ENCODE measurements at regions not wholly inside any gene's neighbourhood (a gene's known extent, or its start where the extent isn't known, plus 50 kb on each side); places are given as distances from the start of the nearest gene placed in this dataset.

DNA sequence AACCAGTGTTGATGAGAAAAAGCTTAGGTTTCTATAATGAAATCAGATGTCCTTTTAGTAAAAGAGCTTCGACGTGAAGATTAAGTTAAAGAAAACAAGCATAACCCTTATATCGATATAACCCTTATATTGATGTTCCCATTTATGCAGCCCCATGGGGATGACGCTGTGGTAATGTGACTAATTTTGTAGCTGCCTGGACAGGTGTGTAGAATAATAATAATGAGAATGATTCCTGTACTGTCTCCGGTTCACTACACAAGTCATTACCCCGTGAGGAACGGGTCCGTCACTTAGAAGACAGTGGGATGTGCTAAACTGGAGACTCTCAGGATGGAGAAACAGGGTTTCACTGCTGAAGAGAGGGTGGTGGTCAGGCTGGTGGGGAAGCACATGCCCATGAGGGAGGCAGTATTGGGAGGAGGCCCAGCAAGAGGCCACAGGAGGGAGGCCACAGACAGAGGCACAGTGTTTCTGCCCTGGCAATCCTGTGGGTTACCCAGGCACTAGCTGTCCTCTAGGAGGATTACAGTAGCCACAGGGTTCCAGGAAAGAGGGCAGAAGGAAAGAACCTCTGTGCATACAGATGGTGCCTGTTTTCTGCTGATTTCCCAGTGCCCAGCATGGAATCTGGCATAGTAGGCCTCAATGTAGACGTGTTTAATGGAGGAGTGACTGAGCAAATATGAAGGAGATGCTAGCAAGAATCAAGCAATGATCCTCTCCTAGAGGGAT, 191.1 kb upstream of the TSC22D2 start:
- H3K27ac Mint-ChIP-seq: no peak overlapping the region
- no peaks in the 10 kb centered on the region for H3K9me3 Mint-ChIP-seq
- no peak overlapping the region for H3K4me3 Mint-ChIP-seq
- no peak for DNase-seq (ENCODE audit: low spot score in 2 of 2)
- peaks cover 8% of the 10 kb centered on the region for H3K4me1 Mint-ChIP-seq
- no peaks in the 10 kb centered on the region for H3K36me3 Mint-ChIP-seq
- ATAC-seq: no peak

DNA sequence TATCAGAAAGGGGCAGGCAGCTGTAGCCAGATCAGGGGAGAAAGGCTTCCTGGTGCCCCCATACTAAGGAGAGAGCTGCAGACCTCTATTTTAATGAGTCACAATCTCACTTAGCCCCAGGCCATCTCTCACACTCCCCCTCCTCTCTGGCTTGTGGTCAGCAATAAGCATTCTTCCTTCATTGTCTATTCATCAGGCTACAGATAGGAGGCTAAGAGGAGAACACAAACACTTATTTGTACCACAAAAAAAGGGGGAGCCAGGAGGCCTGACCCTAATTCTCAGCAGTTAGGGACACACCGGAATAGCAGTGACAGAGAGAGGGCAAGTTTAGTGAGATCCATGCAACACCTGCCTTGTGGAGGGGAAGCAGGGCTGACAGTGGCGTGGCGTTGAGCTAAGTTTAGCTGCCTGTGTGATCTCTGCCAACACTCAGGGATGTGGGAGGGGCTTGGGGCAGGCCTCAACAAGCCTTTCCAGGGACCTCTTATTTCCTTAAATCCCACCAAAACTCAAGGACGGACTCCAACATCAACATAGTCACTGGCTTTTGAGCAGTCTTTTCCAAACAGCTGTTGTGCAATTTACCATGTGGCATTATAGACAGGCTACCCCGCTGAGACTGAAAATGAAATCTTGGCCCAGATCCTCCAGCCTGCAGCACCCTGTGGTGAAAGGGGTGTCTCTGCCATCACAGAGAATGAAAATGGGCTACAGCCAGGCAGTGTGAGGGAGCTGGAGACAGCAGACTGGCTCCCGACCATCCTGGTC, 191.9 kb upstream of the TSC22D2 start:
- no peaks in the 10 kb centered on the region for H3K9me3 Mint-ChIP-seq
- no peak overlapping the region for H3K27ac Mint-ChIP-seq
- H3K4me1 Mint-ChIP-seq: peaks cover 3% of the 10 kb centered on the region
- no peak overlapping the region for H3K4me3 Mint-ChIP-seq
- DNase-seq (ENCODE audit: low spot score in 2 of 2) (no peak), ATAC-seq (peak; percentile 31)
- H3K36me3 Mint-ChIP-seq: no peaks in the 10 kb centered on the region

DNA sequence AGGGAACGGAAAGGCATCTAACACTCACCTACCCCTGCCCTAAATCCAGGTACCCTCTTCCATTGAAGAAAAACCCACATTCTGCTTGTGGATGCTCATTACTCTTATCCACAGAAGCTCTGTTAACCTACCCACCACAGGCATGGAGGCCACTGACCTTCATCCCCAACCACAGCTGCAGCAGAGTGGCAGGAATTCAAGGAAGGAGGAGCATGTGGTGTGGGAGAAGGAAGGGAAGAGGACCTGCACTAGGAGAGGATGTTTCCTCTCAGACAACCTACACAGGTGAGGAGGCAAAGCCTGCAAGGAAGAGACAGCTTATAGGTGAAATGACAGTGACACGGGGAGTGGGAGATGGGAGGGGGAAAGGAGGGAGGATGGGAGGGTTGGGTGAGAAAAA, 192.5 kb upstream of the TSC22D2 start:
- Mint-ChIP-seq H3K36me3 (no peaks in the 10 kb centered on the region), H3K9me3 (no peaks in the 10 kb centered on the region), H3K4me1 (no peaks in the 10 kb centered on the region), H3K27ac (no peak overlapping the region), H3K4me3 (no peak overlapping the region)
- ATAC-seq (no peak), DNase-seq (ENCODE audit: low spot score in 2 of 2) (no peak)

DNA sequence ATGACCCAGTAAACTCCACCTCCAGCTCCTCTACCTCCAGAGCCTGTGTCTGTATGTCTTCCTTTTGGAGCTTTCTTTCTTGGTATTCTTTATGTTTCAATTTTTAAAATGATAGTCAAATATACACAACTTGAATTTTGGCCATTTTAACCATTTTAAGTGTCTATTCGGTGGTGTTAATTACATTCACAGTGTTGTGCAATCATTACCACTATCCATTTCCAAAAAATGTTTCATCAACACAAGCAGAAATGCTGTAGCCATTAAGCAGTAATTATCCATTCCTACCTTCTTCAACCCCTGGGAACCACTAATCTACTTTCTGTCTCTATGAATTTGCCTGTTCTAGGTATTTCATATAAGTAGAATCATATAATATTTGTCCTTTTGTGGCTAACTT, 194.5 kb upstream of the TSC22D2 start:
- H3K4me3 Mint-ChIP-seq: no peak overlapping the region
- no peak overlapping the region for H3K27ac Mint-ChIP-seq
- ATAC-seq (no peak), DNase-seq (ENCODE audit: low spot score in 2 of 2) (no peak)
- no peaks in the 10 kb centered on the region for H3K9me3 Mint-ChIP-seq
- no peaks in the 10 kb centered on the region for H3K36me3 Mint-ChIP-seq
- H3K4me1 Mint-ChIP-seq: no peaks in the 10 kb centered on the region

DNA sequence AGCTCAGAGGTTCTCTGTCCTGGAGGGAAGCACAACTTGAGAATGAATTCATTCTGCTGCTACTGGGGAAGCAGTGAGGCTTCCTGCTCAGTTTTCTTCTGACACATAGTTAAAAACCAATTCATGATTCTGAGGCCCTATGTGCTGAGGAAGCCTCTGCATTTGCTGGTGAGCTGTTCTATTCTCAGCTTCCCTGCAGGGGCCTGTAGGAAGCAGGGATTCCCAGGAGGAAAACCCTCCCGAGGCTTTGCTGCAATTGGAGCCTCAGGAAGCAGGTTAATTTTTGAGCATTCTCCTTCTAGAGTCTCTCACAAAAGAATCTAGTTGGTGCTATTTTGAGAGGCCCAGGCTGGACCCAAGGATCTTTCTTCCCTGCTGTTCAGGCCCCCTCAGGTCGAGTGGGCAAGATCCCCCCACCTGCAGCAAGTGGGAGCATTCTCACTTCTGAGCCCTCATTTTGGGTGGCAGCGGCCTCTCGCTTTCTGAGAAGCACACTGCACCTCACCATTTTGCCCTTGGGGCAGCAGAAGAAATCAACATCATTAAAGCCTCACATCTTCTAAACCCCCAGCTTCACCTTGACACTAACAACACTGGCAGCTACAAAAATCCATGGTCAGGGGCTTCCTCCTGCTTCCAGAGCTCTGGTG, 197.5 kb upstream of the TSC22D2 start:
- Mint-ChIP-seq H3K27ac (no peak overlapping the region), H3K4me1 (no peaks in the 10 kb centered on the region), H3K9me3 (no peaks in the 10 kb centered on the region), H3K4me3 (no peak overlapping the region), H3K36me3 (no peaks in the 10 kb centered on the region)
- ATAC-seq: no peak
- no peak for DNase-seq (ENCODE audit: low spot score in 2 of 2)

DNA sequence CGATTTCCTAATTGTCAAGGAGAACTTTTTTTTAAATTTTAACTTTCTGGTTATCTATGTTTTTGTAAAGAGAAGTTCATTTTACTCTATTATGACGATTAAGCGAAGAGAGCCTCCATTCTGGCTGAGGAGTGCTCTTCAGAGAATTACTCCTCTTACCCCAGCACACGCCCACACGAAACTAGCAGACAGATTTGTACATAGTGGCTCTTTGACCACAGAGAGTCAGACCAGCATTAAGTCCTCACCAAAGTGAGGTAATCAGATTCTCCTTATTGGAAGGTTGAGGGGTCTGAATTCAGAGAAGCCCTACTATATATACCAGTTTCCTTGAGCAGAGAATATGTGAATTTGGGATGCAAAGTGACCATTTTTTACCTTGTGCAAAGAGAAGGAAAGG, 204.8 kb upstream of the TSC22D2 start:
- ATAC-seq: peak; percentile 54
- Mint-ChIP-seq H3K9me3 (no peaks in the 10 kb centered on the region), H3K4me3 (no peak overlapping the region), H3K36me3 (no peaks in the 10 kb centered on the region), H3K27ac (no peak overlapping the region), H3K4me1 (no peaks in the 10 kb centered on the region)
- no peak for DNase-seq (ENCODE audit: low spot score in 2 of 2)

DNA sequence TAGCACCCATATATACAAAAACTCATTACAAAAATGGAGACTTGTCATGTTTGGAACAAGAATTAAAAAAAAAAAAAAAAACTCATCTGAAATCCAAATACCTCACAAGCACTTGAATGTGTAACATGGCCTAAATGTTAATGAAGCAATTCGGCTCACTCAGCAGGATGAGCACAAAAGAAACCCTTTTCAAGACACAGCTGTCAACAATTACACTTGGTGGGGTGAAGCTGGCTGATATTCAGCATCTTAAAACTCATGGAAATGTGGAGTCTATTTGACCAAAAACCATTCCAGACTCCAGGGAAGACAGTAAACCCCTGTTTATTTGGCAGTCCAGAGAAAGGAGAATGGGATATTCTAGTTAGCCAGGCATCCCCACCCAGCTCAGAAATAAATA, 205.4 kb upstream of the TSC22D2 start:
- Mint-ChIP-seq H3K27ac (no peak overlapping the region), H3K9me3 (no peaks in the 10 kb centered on the region), H3K4me1 (no peaks in the 10 kb centered on the region), H3K4me3 (no peak overlapping the region), H3K36me3 (no peaks in the 10 kb centered on the region)
- DNase-seq (ENCODE audit: low spot score in 2 of 2) (no peak), ATAC-seq (no peak)

DNA sequence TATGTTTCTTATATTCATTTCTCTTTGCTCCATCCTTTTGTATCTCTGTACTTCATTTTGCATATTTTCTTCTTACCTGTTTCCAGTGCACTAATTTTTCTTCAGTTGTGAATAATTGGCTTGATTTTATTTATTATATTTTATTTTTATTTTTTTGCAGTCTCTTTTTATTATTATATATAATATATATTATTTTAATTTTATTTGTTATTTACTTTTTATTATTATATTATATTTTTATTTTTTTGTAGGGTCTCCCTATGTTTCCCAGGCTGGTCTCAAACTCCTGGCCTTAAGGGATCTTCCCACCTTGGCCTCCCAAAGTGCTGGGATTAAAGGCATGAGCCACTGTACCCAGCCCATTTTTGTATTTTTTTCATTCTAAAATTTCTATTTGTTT, 213.1 kb upstream of the TSC22D2 start:
- DNase-seq (ENCODE audit: low spot score in 2 of 2): no peak
- no peak overlapping the region for H3K4me3 Mint-ChIP-seq
- no peaks in the 10 kb centered on the region for H3K4me1 Mint-ChIP-seq
- ATAC-seq: no peak
- peaks cover under 1% of the 10 kb centered on the region for H3K9me3 Mint-ChIP-seq
- no peak overlapping the region for H3K27ac Mint-ChIP-seq
- no peaks in the 10 kb centered on the region for H3K36me3 Mint-ChIP-seq

DNA sequence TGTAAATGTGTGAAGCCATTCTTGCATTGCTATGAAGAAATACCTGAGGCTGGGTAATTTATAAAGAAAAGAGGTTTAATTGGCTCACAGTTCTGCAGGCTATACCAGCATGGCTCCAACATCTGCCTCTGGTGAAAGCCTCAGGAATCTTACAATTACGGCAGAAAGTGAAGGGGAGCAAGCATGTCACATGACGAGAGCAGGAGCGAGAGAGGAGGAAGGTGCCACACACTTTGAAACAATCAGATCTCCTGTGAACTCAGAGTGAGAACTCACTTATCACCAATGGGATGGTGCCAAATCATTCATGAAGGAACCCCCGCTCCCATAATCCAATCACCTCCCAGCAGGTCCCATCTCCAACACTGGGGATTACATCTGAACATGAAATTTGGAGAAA, 213.6 kb upstream of the TSC22D2 start:
- Mint-ChIP-seq H3K4me1 (no peaks in the 10 kb centered on the region), H3K4me3 (no peak overlapping the region), H3K27ac (no peak overlapping the region), H3K9me3 (peaks cover 3% of the 10 kb centered on the region), H3K36me3 (no peaks in the 10 kb centered on the region)
- no peak for DNase-seq (ENCODE audit: low spot score in 2 of 2)
- ATAC-seq: no peak

DNA sequence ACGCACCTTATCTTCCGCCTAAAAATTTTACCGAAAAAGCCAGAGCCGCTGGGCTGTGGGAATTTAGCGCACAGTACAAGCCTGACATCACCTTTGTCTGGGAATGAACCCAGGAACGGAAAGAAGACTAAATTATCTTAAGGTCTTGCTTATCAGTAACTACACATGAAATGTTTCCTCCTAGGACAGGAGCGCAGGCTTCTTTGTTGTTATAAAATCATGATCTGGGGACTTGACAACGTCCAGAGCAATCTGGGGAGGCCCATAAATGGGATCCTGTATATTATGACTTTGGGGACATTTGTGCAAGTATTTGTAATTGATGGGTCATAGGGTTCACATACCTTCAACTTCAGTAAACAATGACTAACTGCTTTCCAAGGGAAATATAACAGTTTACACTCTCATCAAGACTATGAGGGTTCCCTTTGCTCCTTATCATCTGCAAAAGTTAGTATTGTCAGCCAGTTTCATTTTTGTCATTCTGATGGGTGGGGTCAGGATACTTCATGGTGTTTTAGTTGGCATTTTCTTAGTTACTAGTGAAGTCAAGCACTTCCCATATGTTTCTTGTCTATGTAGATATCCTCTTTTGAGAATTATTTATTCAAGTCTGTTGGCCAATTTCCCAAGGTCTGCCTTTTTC, 213.9 kb upstream of the PFN2 start:
- no peak for DNase-seq (ENCODE audit: low spot score in 2 of 2)
- Mint-ChIP-seq H3K9me3 (no peaks in the 10 kb centered on the region), H3K4me1 (no peaks in the 10 kb centered on the region), H3K4me3 (no peak overlapping the region), H3K36me3 (no peaks in the 10 kb centered on the region), H3K27ac (no peak overlapping the region)
- ATAC-seq: peak; percentile 11

DNA sequence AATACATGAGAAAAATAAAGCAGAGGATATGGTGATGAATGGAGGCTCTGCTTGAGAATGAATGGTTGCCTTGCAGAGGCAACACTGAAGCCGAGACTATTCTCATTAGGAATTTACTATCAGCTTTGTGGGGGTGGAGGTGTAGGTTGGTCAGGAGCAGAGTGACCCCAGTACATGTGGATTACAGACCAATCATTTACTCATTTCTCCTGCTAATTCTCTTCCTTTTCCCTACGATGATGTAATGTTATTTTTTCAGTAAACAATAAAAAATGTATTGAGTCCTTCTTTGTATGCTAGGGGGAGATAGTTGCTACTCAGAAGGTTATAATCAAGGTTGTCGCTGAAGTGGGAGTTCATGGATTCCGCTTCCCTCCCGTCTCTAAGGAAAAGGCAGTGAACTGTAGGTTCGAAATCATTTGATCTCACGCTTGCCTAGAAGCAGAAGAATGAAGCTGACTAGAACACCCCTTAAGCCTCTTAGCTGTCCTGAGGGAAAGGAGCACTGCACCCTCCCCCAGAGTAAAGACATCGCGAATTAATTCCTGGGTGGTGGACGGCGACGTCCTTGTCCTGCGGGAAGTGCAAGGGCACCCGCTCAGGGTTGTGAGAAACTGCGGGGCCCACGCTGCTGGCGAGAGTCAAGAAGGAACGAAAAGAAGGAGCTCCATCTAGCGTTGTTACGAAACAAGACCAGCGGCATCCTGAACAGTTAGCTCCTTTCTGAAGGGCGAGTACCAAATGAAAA, 213.2 kb upstream of the PFN2 start:
- no peaks in the 10 kb centered on the region for H3K9me3 Mint-ChIP-seq
- peak; percentile 9 to 64 for DNase-seq (ENCODE audit: low spot score in 2 of 2)
- H3K36me3 Mint-ChIP-seq: no peaks in the 10 kb centered on the region
- H3K27ac Mint-ChIP-seq: no peak overlapping the region
- peak; percentile 90 for ATAC-seq
- no peaks in the 10 kb centered on the region for H3K4me1 Mint-ChIP-seq
- no peak overlapping the region for H3K4me3 Mint-ChIP-seq

DNA sequence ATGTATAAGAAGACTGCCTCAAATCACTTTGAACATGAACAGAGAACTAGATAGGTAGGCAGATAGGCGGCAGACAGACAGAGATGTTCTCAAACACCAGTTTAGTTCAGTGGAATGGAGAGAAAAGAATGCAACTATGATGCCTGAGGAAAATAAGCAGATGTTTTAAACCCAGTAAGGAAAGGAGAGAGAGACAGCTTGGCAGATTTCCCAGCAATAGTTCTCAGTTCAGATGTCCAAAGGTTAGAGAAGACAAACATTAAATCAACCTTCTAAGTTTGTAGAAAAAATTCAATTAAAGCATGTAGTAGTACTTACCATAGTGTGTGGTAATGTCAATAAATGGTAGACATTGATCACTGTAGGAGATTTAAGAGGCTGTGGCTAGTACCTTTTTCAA, 209.6 kb upstream of the PFN2 start:
- H3K36me3 Mint-ChIP-seq: no peaks in the 10 kb centered on the region
- H3K4me1 Mint-ChIP-seq: no peaks in the 10 kb centered on the region
- no peaks in the 10 kb centered on the region for H3K9me3 Mint-ChIP-seq
- no peak overlapping the region for H3K27ac Mint-ChIP-seq
- H3K4me3 Mint-ChIP-seq: no peak overlapping the region
- DNase-seq (ENCODE audit: low spot score in 2 of 2) (no peak), ATAC-seq (no peak)

DNA sequence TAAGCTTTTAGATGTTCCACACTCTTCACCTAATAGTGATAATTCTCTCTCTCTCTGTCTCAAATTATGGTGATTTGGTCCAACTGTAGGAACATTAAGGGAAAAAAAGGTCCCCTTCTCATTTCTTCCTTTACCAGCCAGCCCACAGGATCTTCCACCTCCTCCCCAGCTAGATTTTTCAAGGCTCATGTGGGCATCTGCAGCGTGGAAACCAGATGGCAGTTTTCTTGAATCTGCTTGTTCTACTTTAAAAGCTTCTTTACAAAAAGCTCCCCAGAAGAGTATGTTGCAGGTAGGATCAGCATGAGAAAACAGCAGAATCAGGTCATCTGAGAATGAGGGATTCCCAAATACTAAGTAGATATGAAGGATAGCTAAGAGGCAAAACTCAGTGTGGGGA, 208.6 kb upstream of the PFN2 start:
- DNase-seq (ENCODE audit: low spot score in 2 of 2): no peak
- H3K4me3 Mint-ChIP-seq: no peak overlapping the region
- no peaks in the 10 kb centered on the region for H3K36me3 Mint-ChIP-seq
- no peak for ATAC-seq
- no peaks in the 10 kb centered on the region for H3K4me1 Mint-ChIP-seq
- H3K9me3 Mint-ChIP-seq: no peaks in the 10 kb centered on the region
- H3K27ac Mint-ChIP-seq: no peak overlapping the region

DNA sequence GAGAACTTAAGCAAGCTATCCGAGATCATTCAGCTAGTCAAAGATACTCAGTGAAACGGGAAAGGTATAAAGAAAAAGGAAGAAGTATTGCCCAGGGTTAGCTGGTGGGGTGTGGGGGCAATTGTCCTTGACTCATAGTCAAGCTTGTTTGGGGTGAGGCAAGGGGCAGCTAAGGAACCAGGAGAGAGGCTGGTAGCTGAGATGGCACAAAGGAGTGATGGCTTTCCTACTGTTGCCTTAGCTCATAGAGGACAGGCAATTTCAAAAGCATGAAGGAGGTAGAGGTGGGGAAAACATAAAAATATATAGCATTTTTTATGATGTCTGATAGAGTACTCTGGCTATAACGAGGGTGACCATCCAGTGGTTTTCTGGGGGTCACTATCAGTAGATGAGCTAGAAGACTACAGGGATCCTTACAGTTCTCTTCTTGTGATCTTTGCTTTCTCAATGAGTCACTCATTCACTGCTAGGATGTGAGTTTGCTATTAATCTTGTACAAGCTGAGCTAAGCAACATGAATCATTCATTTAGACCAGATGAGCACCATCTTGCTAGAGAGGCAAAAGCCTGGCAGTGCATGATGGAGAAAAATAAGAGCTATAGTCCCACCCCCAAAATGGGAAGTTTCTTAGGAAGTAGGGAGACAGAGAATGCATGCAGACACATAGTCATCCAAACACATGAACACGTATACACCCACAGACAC, 207.1 kb upstream of the PFN2 start:
- no peaks in the 10 kb centered on the region for H3K9me3 Mint-ChIP-seq

More for the DNA sequence above, 207.1 kb upstream of the PFN2 start:
- Mint-ChIP-seq H3K27ac (no peak overlapping the region), H3K36me3 (no peaks in the 10 kb centered on the region), H3K4me1 (no peaks in the 10 kb centered on the region), H3K4me3 (no peak overlapping the region)
- DNase-seq (ENCODE audit: low spot score in 2 of 2) (no peak), ATAC-seq (peak; percentile 52)

All from stimulated activated effector memory CD8-positive, alpha-beta T cell treated with anti-CD3 and anti-CD28 coated beads, Interleukin-12 subunit alpha, Interleukin-12 subunit beta, amount 100 ng/mL, for 72 hours (primary cell).